Motor neuron (in vitro differentiated cells): ENCODE measurements at regions not wholly inside any gene's neighbourhood (a gene's known extent, or its start where the extent isn't known, plus 50 kb on each side); places are given as distances from the start of the nearest gene placed in this dataset.
A peak's percentile ranks its signal among the peaks of the same experiment; 100 is the strongest.

Source experiments
- ATAC-seq, 8 experiments: fragments of 200-7000 bp; cut with Tn5 transposase; replicated peaks in 6 of 8; 2 replicates each; pipeline ENCODE4 v1.8.0; 2021; ENCODE audit warnings: mild to moderate bottlenecking in 8 of 8, moderate library complexity in 8 of 8
- H3K27ac ChIP-seq, 2 donors: fragments of 250-450 bp; sonication (Bioruptor Pico); 2 replicates each; pipeline ENCODE4 v1.9.0; 2021; ENCODE audit warnings: antibody characterized with exemption in 2 of 2, mild to moderate bottlenecking in 2 of 2, moderate library complexity in 1 of 2
- H3K4me1 ChIP-seq, 2 donors: fragments of 250-450 bp; sonication (Bioruptor Pico); replicated peaks in 1 of 2; 2 replicates each; pipeline ENCODE4 v1.6.1; 2021; ENCODE audit warnings: antibody characterized with exemption in 2 of 2, mild to moderate bottlenecking in 2 of 2, moderate library complexity in 1 of 2
- H3K4me3 ChIP-seq, 5 donors: fragments of 250-450 bp; sonication (Bioruptor Pico); 2 replicates each; pipeline ENCODE4 v1.9.0; 2021; ENCODE audit warnings: antibody characterized with exemption in 5 of 5, mild to moderate bottlenecking in 5 of 5, moderate library complexity in 4 of 5
- WGBS, 10 experiments: fragments of 450-650 bp; shearing (Covaris generic); methylation state at CpG; one replicate each; pipeline ENCODE4 v1.0.0; 2022; 5-methylcytosine and 5-hydroxymethylcytosine counted together
- in situ Hi-C, 9 experiments: fragments of 400-800 bp; cut with MboI; loops; one replicate each; pipeline ENCODE4 v1.15.0; 2021; ENCODE audit warnings: low sequenced_read_pairs in 9 of 9, low pct_unique_long_range_greater_than_20kb in 2 of 9; ENCODE audit not compliant: unreplicated experiment in 9 of 9

DNA sequence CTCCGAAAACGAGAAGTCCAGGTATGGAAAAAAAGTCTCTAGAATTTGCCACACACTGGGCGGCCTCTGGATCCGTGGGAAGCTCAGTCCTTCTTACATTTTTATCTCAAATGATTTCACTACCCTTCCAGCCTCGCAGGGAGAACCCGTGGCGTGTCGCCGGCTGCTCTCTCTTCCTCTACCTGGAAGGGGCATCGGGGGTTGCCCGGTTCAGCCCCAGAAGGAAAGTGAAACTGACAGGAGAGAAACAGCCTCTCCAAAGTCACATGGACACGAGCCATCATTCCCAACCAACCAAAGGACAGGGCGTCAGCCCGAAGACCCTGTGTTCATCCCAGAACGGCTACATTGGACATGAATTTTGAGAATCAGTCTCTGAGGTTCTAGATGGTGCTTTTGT lies 182.5 kb downstream of the ADSS2 start:
- no peak for ATAC-seq
- Histone ChIP-seq H3K4me1 (peaks cover 0 to 8% of the 10 kb centered on the region in 2 donors), H3K27ac (no peak overlapping the region), H3K4me3 (no peak overlapping the region)
- 73 to 98% (median 91%) methylated on average over 1 to 14 of the region's 15 CpGs; no CpG with 5 or more reads in 3 of the 10 experiments for WGBS, 10 experiments
- in situ Hi-C loops = loop anchor here in 6 of 9 experiments (25.0 kb wide), 3 partner anchors 207 to 932 kb away; partner anchors contain the start of gene ZBTB18 (in 4 of the 6)

DNA sequence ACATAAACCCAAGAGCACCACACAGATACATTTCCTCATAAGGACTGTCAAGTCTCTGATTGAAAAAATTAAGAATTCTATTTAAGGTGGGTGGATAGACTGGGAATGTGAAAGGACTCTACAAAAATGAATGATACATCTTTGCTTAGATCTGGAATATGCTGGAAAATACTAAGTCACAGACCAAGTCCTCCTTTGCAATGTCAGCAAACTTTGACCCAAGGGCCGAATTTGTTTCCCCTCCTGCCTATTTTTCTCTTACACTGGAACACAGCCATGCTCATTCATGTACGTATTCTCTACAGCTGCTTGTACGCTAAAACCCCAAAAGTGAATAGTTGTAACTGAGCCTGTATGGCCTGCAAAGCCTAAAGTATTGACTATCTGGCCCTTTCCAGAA lies 180.7 kb downstream of the ADSS2 start:
- H3K27ac ChIP-seq = no peak overlapping the region
- H3K4me3 ChIP-seq = no peak overlapping the region
- in situ Hi-C loops = loop anchor here in 7 of 9 experiments (10.0 to 25.0 kb wide), 4 partner anchors 209 to 934 kb away; partner anchors contain the start of gene ZBTB18 (in 4 of the 7)
- WGBS, 10 experiments = 83 to 100% (median 95%) methylated on average over 2 to 3 of the region's 3 CpGs; no CpG with 5 or more reads in 1 of the 10 experiments
- peaks cover 0 to 8% of the 10 kb centered on the region in 2 donors for H3K4me1 ChIP-seq
- ATAC-seq = no peak

DNA sequence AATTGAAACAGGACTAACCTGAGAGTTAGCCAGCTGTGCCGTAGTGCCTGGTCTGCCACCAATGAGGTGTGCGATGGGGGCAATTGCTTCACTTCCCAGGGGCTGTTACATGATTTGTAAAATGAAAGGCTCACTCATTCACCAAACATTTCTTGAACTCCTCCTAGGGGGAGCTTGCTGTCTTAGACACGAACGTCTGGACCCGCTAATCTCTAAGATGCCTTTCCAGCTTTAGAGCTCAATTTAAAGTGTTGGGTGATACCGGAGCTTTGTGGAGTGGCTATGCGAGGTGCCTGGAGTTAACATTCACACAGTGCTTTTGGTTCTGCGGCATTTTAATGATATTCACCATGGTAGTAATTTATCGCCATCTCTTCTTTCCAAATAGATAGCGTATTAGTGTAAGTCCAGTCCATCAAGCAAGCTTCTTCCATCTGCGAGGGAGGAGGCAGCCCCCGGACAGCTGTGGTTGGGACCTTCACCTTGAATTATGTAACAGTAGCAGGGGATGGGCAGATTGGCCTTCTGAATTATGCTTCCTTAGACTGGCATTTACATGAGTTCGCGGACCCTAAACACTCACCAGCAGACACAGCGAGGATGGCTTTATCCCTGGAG lies 179.9 kb downstream of the ADSS2 start:
- 86 to 100% (median 95%) methylated on average over 3 to 15 of the region's 15 CpGs; no CpG with 5 or more reads in 1 of the 10 experiments for WGBS, 10 experiments
- in situ Hi-C loops = loop anchor here in 7 of 9 experiments (10.0 to 25.0 kb wide), 4 partner anchors 209 to 934 kb away; partner anchors contain the start of gene ZBTB18 (in 4 of the 7)

DNA sequence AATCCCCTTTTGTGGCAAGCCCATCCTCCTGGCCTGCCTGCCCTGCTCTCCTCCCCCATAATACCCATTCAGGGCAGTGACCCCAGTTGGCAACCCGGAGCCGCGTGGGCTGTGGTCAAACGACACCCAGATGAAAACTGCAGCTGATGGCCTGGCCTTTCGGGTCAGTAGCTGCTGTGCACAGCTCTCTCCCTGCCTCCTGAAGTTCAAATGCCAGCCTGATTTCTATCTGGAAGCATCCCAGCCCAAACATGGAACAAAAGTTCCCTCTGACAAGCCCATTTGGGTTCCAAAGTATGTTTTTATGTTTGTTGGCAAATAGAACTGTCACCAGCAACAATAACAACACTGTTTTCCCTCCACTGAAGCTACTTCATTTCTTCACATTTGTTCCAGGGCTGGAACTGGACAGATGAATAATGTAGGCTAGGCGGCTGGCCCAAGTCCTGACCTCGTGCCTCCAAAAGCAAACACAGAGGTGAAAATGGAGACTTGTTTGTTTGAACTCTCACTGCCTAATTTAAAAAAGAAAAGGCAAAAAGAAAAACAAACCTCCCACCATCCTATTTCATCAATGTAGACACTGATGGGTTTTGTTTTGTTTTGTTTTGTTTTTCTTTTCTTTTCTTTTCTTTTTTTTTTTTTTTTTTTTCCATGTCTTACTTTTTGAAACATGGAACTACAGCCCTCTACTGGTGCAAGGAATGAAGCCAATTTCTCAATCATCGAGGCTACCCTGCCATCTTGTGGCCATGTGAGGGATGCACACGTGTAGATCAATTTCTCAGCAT lies 179.0 kb downstream of the ADSS2 start:
- in situ Hi-C loops = loop anchor here in 7 of 9 experiments (10.0 to 25.0 kb wide), 4 partner anchors 210 to 935 kb away; partner anchors contain the start of gene ZBTB18 (in 4 of the 7)
- ATAC-seq = peak; percentile 28 to 87 (median 76)
- H3K4me1 ChIP-seq = peaks cover 0 to 8% of the 10 kb centered on the region in 2 donors
- no peak overlapping the region for H3K27ac ChIP-seq
- 22 to 65% (median 51%) methylated on average over 2 to 9 of the region's 9 CpGs for WGBS, 10 experiments
- H3K4me3 ChIP-seq = no peak overlapping the region

More for the DNA sequence above, 179.9 kb downstream of the ADSS2 start:
- H3K4me1 ChIP-seq = peaks cover 0 to 8% of the 10 kb centered on the region in 2 donors
- no peak overlapping the region for H3K4me3 ChIP-seq
- ATAC-seq = no peak
- no peak overlapping the region for H3K27ac ChIP-seq

DNA sequence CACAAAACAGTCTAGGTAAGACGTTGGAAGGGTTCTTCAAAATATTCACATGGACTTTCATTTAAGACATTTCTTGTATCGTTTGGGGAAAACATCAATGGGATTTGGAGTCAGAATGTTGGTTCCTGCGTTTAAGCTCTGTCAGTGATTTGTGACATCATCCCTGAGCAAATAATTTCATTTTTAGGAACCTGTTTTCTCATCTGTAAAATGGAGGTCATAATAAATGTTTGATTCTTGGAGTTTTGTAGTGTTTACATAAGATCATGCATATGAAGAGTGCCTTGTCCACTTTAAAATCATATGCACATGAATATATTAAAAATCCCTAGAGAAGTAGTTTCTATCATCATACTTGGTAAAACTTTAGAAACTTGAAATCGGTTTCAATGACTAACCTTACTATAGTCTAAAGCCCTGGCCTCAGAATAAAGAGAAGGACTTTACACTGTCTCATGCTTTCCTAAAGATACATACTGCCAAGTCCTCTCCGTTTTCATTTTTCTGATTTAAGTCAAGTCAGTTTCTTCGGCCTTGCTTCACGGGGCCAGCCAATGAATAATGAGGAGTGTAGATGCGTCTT lies 178.4 kb downstream of the ADSS2 start:
- Histone ChIP-seq H3K27ac (no peak overlapping the region), H3K4me1 (peaks cover 0 to 8% of the 10 kb centered on the region in 2 donors), H3K4me3 (no peak overlapping the region)
- no peak for ATAC-seq
- in situ Hi-C loops = loop anchor here in 7 of 9 experiments (10.0 to 25.0 kb wide), 4 partner anchors 211 to 936 kb away; partner anchors contain the start of gene ZBTB18 (in 4 of the 7)
- 0 to 66% (median 24%) methylated on average over 2 to 8 of the region's 8 CpGs for WGBS, 10 experiments

DNA sequence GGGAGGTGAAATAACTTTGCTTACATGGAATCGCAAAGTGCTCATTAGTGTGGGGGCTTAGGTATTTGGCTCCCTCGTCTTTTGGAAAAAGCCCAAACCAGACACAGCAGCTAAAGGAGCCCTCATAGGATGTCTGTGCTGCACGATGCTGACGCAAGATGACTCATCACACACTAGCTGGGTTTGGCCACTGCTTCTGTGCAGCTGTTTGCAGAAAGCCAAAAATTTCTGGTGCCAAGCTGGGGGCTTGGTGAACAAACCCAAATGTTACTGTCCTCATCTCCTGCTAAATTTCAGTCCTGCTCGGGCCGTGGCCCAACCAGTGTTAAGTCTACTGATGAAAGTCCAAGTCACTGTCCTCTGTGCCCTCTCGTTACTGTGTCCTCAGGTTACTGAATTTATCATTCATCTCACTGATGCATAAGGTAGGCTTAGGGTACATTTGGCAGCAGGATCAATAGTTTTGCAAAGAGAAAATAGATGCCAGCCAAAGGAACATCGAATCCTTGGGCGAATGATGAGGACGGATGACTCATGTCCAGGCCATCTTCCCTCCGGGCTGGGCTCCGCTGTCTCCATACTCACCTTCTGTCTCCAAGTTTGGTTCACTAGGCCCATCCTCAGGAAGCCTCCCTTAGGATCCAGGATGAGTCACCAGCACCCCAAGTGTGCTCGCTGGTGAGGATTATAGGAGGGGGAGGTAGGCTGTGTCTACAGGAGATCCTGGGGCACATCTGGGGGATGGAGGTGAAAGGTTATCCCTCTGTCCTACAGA lies 177.7 kb downstream of the ADSS2 start:
- ATAC-seq = peak; percentile 52 to 96 (median 84)
- in situ Hi-C loops = loop anchor here in 7 of 9 experiments (10.0 to 25.0 kb wide), 4 partner anchors 212 to 937 kb away; partner anchors contain the start of gene ZBTB18 (in 4 of the 7)
- H3K4me3 ChIP-seq = no peak overlapping the region
- H3K4me1 ChIP-seq = peaks cover 0 to 8% of the 10 kb centered on the region in 2 donors
- WGBS, 10 experiments = 0 to 88% (median 33%) methylated on average over 2 to 12 of the region's 13 CpGs; no CpG with 5 or more reads in 2 of the 10 experiments
- no peak overlapping the region for H3K27ac ChIP-seq

DNA sequence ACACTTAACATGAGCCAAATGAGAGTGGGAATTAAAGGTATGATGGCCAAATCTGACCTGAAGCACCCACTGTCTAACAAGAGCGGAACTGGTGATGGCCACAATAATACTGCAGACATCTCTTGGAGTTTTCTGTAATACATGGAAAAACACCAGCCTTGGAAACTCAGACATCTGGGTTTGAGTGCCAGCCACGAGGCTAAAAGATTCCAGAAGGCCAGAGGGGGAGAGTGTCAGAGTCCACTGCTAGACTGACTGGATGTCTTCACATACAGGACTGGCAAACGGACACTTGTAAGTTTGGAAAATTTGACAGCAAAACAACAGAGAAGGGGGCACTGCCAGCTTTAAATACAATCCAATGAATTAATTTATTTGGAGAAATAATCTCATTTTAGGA lies 175.1 kb downstream of the ADSS2 start:
- Histone ChIP-seq H3K4me1 (peaks cover 0 to 8% of the 10 kb centered on the region in 2 donors), H3K4me3 (no peak overlapping the region), H3K27ac (no peak overlapping the region)
- 0 to 50% (median 37%) methylated on average over 1 to 3 of the region's 3 CpGs; no CpG with 5 or more reads in 1 of the 10 experiments for WGBS, 10 experiments
- in situ Hi-C loops = loop anchor here in 4 of 9 experiments (10.0 to 25.0 kb wide), 2 partner anchors 932 to 939 kb away; no protein-coding TSS in a partner anchor
- no peak for ATAC-seq

DNA sequence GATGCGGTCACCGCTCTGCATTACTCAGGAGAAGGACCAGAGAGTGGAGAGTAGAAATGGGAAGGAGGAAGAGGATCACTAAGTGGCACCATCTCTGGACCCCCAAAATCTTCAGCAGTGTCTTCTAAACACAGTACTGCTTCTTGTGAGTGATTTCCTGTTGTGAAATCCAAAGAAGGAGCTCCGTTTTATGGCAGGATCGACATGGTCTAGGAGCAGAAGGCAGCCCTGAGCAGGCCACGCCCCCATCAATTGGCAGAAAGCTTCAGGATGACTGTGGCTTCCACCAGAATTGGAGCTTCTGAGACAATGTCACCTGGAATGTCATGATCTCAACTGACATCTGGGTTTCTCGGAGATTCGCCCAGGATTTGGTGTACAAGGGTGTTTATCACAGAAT lies 171.5 kb downstream of the ADSS2 start:
- no peak overlapping the region for H3K4me3 ChIP-seq
- no peaks in the 10 kb centered on the region for H3K4me1 ChIP-seq
- ATAC-seq = no peak
- H3K27ac ChIP-seq = no peak overlapping the region
- in situ Hi-C loops = loop anchor here in 1 of 9 experiments (25.0 kb wide), 1 partner anchor 943 kb away; no protein-coding TSS in a partner anchor
- 61 to 100% (median 83%) methylated on average over 2 to 7 of the region's 7 CpGs; no CpG with 5 or more reads in 2 of the 10 experiments for WGBS, 10 experiments

DNA sequence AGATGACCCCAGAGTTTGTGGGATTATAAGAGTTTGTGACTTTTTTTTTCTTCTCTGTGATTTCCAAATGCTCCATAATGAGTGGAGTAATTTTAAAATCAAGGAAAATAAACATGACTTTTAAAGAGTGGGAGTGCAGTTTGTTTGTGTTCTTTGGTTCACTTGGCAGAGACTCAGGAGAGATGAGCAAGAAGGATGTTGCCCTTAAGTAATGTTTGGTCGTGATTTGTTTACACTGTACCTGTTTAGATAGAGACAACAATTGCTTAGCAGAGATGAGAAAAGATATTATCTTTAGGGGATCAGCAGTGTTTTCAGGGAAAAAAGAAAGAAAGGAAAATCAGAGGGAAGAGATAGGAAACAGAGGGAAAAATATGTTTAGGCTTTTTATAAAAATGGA lies 170.8 kb downstream of the ADSS2 start:
- in situ Hi-C loops = loop anchor here in 1 of 9 experiments (25.0 kb wide), 1 partner anchor 944 kb away; no protein-coding TSS in a partner anchor
- no peak for ATAC-seq
- Histone ChIP-seq H3K27ac (no peak overlapping the region), H3K4me1 (no peaks in the 10 kb centered on the region), H3K4me3 (no peak overlapping the region)
- 0 to 92% (median 80%) methylated on average over 1 of the region's 1 CpG; no CpG with 5 or more reads in 1 of the 10 experiments for WGBS, 10 experiments

DNA sequence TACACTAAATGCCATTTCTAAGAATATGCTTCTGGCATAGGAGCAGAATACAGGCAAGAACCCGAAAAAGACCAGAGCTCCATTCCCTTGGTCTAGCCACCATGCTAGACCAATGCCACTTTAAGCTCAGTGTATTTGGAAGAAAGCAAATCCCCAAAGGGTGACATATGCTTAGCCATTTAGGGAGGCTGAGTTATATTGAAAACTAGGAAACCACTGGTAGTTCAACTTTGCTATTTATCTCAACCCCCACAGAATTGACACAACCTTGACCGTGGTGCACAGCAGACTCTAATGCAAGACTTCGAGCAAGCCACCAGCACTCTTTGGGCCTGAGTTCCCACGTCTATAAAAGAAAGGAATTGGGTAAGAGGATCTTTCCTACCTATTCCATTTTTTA lies 167.9 kb downstream of the ADSS2 start:
- Histone ChIP-seq H3K27ac (no peak overlapping the region), H3K4me1 (no peaks in the 10 kb centered on the region), H3K4me3 (no peak overlapping the region)
- ATAC-seq = no peak
- 0 to 100% (median 79%) methylated on average over 1 to 4 of the region's 4 CpGs for WGBS, 10 experiments
- in situ Hi-C loops = loop anchor here in 1 of 9 experiments (25.0 kb wide), 1 partner anchor 946 kb away; no protein-coding TSS in a partner anchor

DNA sequence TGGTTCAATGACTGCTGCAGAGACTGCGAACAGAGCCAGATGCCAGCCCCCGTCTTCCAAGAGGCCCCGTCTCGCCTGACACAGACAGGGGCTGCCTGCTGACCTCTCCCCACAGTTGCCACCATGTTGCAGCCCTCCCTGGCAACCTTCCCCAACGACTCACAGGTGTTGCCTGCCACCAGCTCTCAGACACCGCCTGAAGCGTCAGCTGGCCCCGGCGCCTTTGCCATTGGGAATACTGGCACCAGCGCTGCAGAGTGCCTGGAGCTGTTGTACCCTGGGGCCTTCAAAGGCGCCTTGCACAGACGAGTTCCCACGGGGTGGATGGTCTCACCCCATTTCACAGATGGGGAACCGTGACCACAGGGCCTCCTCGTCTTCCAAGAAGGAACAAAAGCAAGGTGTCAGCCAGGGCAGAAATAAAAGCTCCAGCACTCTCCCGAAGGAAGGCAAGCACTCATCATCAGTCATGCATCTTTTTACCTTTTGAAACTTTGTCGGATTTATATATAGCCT lies 167.0 kb downstream of the ADSS2 start:
- WGBS, 10 experiments = 67 to 100% (median 88%) methylated on average over 1 to 10 of the region's 17 CpGs; no CpG with 5 or more reads in 3 of the 10 experiments
- Histone ChIP-seq H3K27ac (no peak overlapping the region), H3K4me1 (no peaks in the 10 kb centered on the region), H3K4me3 (no peak overlapping the region)
- in situ Hi-C loops = loop anchor here in 1 of 9 experiments (25.0 kb wide), 1 partner anchor 947 kb away; no protein-coding TSS in a partner anchor
- no peak for ATAC-seq
